Endothelial cell of umbilical vein (primary cell): ENCODE measurements at regions not wholly inside any gene's neighbourhood (a gene's known extent, or its start where the extent isn't known, plus 50 kb on each side); places are given as distances from the start of the nearest gene placed in this dataset.

ENCODE experiments used
- BruUV-seq: library from RNA; stranded (reverse); fragments of 400-500 nt; replicated peaks from 2 replicates; lab custom pipeline; 2021; lab: Mats Ljungman, UMichigan
- CTCF ChIA-PET: fragments of 300-600, 350-600 bp; sonication (Branson Sonifier 250); formaldehyde crosslinking; loops from one replicate; lab custom pipeline; 2021; ENCODE audit warnings: antibody characterized with exemption, inconsistent platforms; lab: Charles Lee
- POLR2A ChIA-PET: fragments of 300-600, 350-600 bp; sonication (Branson Sonifier 250); formaldehyde crosslinking; loops from one replicate; lab custom pipeline; 2021; ENCODE audit warnings: antibody characterized with exemption, inconsistent platforms; lab: Charles Lee
- DNase-seq: peaks from one replicate; pipeline ENCODE4 v3.0.0-alpha.2; 2011; ENCODE audit warnings: low read depth, low spot score
- FAIRE-seq: peaks from 2 replicates; lab custom pipeline; 2011; peaks lifted over from hg19 to GRCh38; lab: Jason Lieb, UNC
- H2AFZ ChIP-seq: 2 replicates; pipeline ENCODE4 v1.6.0; 2012; ENCODE audit warnings: low read depth, low read length, control low read depth, inconsistent platforms
- H3K27ac ChIP-seq: 2 replicates; pipeline ENCODE4 v1.5.1; 2011; ENCODE audit warnings: low read depth, mild to moderate bottlenecking, control low read depth, low read length, moderate library complexity; ENCODE audit not compliant: insufficient read depth
- H3K27me3 ChIP-seq, 2 experiments: 2 replicates each; pipeline versions ENCODE4 v1.6.0 to v1.6.1; 2011; ENCODE audit warnings: low read length in 2 of 2, mixed read lengths in 1 of 2; ENCODE audit not compliant: control insufficient read depth in 2 of 2, insufficient read depth in 2 of 2
- H3K36me3 ChIP-seq, 2 experiments: 2 replicates in 1 of 2; 3 replicates in 1 of 2; pipeline ENCODE4 v1.5.1; 2011; ENCODE audit warnings: low read length in 2 of 2, mild to moderate bottlenecking in 1 of 2, moderate library complexity in 1 of 2; ENCODE audit not compliant: control insufficient read depth in 2 of 2, insufficient read depth in 2 of 2; ENCODE audit errors: extremely low read depth in 1 of 2
- H3K4me1 ChIP-seq: 3 replicates; pipeline ENCODE4 v1.5.1; 2011; ENCODE audit warnings: mild to moderate bottlenecking, low read length; ENCODE audit not compliant: control insufficient read depth, insufficient read depth; ENCODE audit errors: extremely low read depth
- H3K4me2 ChIP-seq: 2 replicates; pipeline ENCODE4 v1.6.1; 2011; ENCODE audit warnings: low read length, control low read depth, mixed read lengths; ENCODE audit not compliant: insufficient read depth
- H3K4me3 ChIP-seq, 3 experiments: fragments of 200-600 bp in 1 of 3; sonication (generic), shearing (Covaris generic) in 1 of 3; replicated peaks in 1 of 3; 2 replicates each; pipeline ENCODE4 v1.5.1; 2011 to 2016; ENCODE audit warnings: control low read depth in 3 of 3, low read length in 3 of 3, mild to moderate bottlenecking in 2 of 3, inconsistent platforms in 1 of 3, low read depth in 1 of 3, moderate library complexity in 1 of 3; ENCODE audit not compliant: insufficient read depth in 1 of 3
- H3K79me2 ChIP-seq: 2 replicates; pipeline ENCODE4 v1.6.0; 2012; ENCODE audit warnings: low read length, inconsistent platforms; ENCODE audit not compliant: control insufficient read depth, insufficient read depth
- H3K9ac ChIP-seq: replicated peaks from 2 replicates; pipeline ENCODE3; 2011; ENCODE audit warnings: low read length, control low read depth; ENCODE audit not compliant: insufficient read depth; ENCODE audit errors: extremely low read depth
- H3K9me1 ChIP-seq: replicated peaks from 3 replicates; pipeline ENCODE4 v1.6.0; 2011; ENCODE audit warnings: mild to moderate bottlenecking, low read length; ENCODE audit not compliant: control insufficient read depth, insufficient read depth; ENCODE audit errors: extremely low read depth
- H3K9me3 ChIP-seq: replicated peaks from 2 replicates; pipeline ENCODE4 v1.5.1; 2012; ENCODE audit warnings: low read length, inconsistent platforms; ENCODE audit not compliant: control insufficient read depth, insufficient read depth
- H4K20me1 ChIP-seq: replicated peaks from 2 replicates; pipeline ENCODE3; 2011; ENCODE audit warnings: mild to moderate bottlenecking, low read length; ENCODE audit not compliant: control insufficient read depth, insufficient read depth; ENCODE audit errors: extremely low read depth
- EZH2 ChIP-seq: IDR thresholded peaks from 2 replicates; pipeline ENCODE4 v1.6.1; 2012; ENCODE audit warnings: borderline replicate concordance, low read depth, mild to moderate bottlenecking, moderate library complexity, low read length, inconsistent platforms; ENCODE audit not compliant: severe bottlenecking
- FOS ChIP-seq: IDR thresholded peaks from 2 replicates; pipeline ENCODE4 v1.6.1; 2011; ENCODE audit warnings: mild to moderate bottlenecking, low read length, moderate library complexity, borderline replicate concordance; ENCODE audit not compliant: insufficient read depth
- GATA2 ChIP-seq: IDR thresholded peaks from 2 replicates; pipeline ENCODE4 v1.7.0; 2011; ENCODE audit warnings: low read depth, mild to moderate bottlenecking, moderate library complexity, mixed read lengths, low read length; ENCODE audit not compliant: insufficient read length, insufficient read depth
- JUN ChIP-seq: IDR thresholded peaks from 2 replicates; pipeline ENCODE4 v1.6.1; 2011; ENCODE audit warnings: borderline replicate concordance, low read depth; ENCODE audit not compliant: insufficient read length, insufficient read depth
- MAX ChIP-seq: IDR thresholded peaks from 2 replicates; pipeline ENCODE4 v1.6.1; 2011; ENCODE audit not compliant: insufficient read depth, insufficient read length
- MYC ChIP-seq: IDR thresholded peaks from one replicate; pipeline ENCODE4 v1.6.1; 2011; ENCODE audit warnings: mild to moderate bottlenecking, low read depth, low read length
- POLR2A ChIP-seq: IDR thresholded peaks from 2 replicates; pipeline ENCODE4 v1.6.1; 2012; ENCODE audit warnings: low read depth, mild to moderate bottlenecking, control low read depth, low read length
- POLR2AphosphoS5 ChIP-seq: IDR thresholded peaks from 2 replicates; pipeline ENCODE4 v1.6.1; 2012; ENCODE audit warnings: low read depth, mild to moderate bottlenecking, control low read depth, low read length, moderate library complexity; ENCODE audit not compliant: insufficient read depth
- dilution Hi-C: fragments of 300-500 bp; cut with MboI; formaldehyde crosslinking; loops from one replicate; pipeline ENCODE4 v1.15.0; 2019; ENCODE audit warnings: low sequenced_read_pairs; ENCODE audit not compliant: extremely low pct_ligation_motif_present
- intact Hi-C: fragments of 100-400 bp; cut with micrococcal nuclease; formaldehyde crosslinking; loops from one replicate; pipeline ENCODE4 v1.10.0; 2022
- TF ChIP-seq, protein P1 (sequence below), 2 donors: IDR thresholded peaks; 1 replicate in 1 of 2; 2 replicates in 1 of 2; pipeline ENCODE4 v1.5.1; 2011; ENCODE audit warnings: low read length in 2 of 2, mild to moderate bottlenecking in 2 of 2, moderate library complexity in 2 of 2, control low read depth in 1 of 2, inconsistent platforms in 1 of 2, low read depth in 1 of 2; ENCODE audit not compliant: insufficient read depth in 1 of 2; ENCODE audit errors: extremely low read depth in 1 of 2

GRCh38 chr10:113458451-113458850 lies 94.4 kb upstream of the HABP2 start:
- Histone ChIP-seq H3K27me3 (peaks cover 3 to 10% of the 10 kb centered on the region in 2 experiments), H2AFZ (no peak overlapping the region), H3K36me3 (no peaks in the 10 kb centered on the region), H3K9me1 (no peaks in the 10 kb centered on the region), H3K79me2 (no peaks in the 10 kb centered on the region), H3K4me2 (no peak overlapping the region), H3K9ac (no peak overlapping the region), H4K20me1 (no peaks in the 10 kb centered on the region), H3K4me1 (no peaks in the 10 kb centered on the region), H3K27ac (no peak overlapping the region), H3K4me3 (no peak overlapping the region), H3K9me3 (no peaks in the 10 kb centered on the region)
- CTCF ChIA-PET = no interaction called here
- POLR2A ChIA-PET = no interaction called here
- BruUV-seq = no TSS peak
- intact Hi-C loops = no loop called here
- no peak for TF ChIP-seq MYC
- TF ChIP-seq JUN = no peak
- TF ChIP-seq MAX = no peak
- TF ChIP-seq, protein P1, sequence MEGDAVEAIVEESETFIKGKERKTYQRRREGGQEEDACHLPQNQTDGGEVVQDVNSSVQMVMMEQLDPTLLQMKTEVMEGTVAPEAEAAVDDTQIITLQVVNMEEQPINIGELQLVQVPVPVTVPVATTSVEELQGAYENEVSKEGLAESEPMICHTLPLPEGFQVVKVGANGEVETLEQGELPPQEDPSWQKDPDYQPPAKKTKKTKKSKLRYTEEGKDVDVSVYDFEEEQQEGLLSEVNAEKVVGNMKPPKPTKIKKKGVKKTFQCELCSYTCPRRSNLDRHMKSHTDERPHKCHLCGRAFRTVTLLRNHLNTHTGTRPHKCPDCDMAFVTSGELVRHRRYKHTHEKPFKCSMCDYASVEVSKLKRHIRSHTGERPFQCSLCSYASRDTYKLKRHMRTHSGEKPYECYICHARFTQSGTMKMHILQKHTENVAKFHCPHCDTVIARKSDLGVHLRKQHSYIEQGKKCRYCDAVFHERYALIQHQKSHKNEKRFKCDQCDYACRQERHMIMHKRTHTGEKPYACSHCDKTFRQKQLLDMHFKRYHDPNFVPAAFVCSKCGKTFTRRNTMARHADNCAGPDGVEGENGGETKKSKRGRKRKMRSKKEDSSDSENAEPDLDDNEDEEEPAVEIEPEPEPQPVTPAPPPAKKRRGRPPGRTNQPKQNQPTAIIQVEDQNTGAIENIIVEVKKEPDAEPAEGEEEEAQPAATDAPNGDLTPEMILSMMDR (IDR thresholded peaks at IDR 0.05; ENCODE audit: extremely low read depth in 1 of 2, insufficient read depth in 1 of 2, low read depth in 1 of 2, low read length in 2 of 2) = no peak
- no peak for TF ChIP-seq POLR2AphosphoS5
- TF ChIP-seq FOS = no peak
- TF ChIP-seq POLR2A = no peak
- TF ChIP-seq EZH2 = no peak
- no peak for TF ChIP-seq GATA2
- dilution Hi-C loops = no loop called here
- DNase-seq = no peak
- FAIRE-seq = no peak
